ENCODE measurements at regions not wholly inside any gene's neighbourhood (a gene's known extent, or its start where the extent isn't known, plus 50 kb on each side); places are given as distances from the start of the nearest gene placed in this dataset.

DNA sequence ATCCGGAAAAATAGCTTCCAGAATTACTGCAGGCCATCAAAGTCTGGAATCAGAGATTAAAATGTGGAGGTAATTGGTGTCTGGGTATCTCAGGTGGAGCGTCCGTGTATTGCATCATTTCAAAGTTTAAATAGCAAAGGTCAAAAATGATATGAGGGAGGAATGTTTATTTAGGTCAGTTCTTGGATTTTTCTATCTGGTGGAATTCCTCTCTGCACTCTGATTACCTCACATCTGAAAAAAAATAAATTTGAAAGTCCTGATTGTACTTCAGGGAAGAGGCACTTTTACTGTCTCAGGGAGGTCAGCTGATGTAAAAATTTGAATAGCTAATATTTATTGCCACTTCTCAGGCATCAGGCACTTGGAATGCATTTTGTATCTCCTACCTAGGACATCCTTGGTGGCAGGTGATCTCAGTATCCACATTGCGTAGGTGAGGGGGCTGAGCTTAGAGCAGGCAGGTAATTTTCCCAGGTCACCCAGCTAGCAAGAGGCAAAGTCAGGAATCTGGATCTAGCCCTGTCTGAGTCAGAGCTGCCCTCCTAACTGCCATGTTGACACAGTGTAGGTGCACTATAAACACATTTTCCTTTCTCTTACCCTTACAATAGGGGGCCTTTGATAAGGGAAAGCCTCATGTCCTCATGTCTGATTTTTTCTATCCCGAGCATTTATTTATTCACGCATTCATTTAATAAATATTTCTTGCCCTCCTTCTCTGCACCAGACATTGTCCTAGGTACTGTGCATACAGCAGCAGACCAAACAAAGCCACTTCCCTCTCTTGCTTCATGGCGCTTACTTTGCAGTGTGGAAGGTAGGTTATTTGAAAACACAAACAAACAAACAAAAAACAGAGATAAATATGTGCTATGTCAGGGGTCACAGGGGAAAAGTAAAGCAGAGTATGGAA, 454.3 kb downstream of the HAPSTR1 start:
- TF ChIP-seq POLR2AphosphoS5 (IDR thresholded peaks at IDR 0.05; ENCODE audit: low read depth, low read length) (no peak), TAF1 (IDR thresholded peaks at IDR 0.05; ENCODE audit: low read depth, low read length) (no peak), SPI1 (IDR thresholded peaks at IDR 0.05; ENCODE audit: low read depth, low read length) (no peak), POLR2A (IDR thresholded peaks at IDR 0.05; ENCODE audit: low read depth, low read length) (no peak), PAX5 (IDR thresholded peaks at IDR 0.05; ENCODE audit: insufficient read depth, low read length, severe bottlenecking) (no peak), POU2F2 (IDR thresholded peaks at IDR 0.05; ENCODE audit: low read depth, low read length) (no peak)

Data from GM12891 (cell line).